K562 (cell line): ENCODE measurements at regions not wholly inside any gene's neighbourhood (a gene's known extent, or its start where the extent isn't known, plus 50 kb on each side); places are given as distances from the start of the nearest gene placed in this dataset.
"Not testable (repeated sequence)": the region's sequence is repeated elsewhere in the genome, so short reads cannot be mapped to it uniquely, and the experiment has no call there.

Experiments
- CHD1 ChIP-seq: fragments of 200-600 bp; sonication (generic); IDR thresholded peaks from one replicate; pipeline ENCODE4 v1.6.1; 2012; ENCODE audit warnings: mild to moderate bottlenecking, moderate library complexity, low read length, inconsistent platforms
- MAFF ChIP-seq: IDR thresholded peaks from 2 replicates; pipeline ENCODE4 v1.6.1; 2012; ENCODE audit warnings: low read length, improper control_type of control experiment
- NR2C2 ChIP-seq, 2 experiments: fragments of 200-800 bp in 1 of 2; sonication (Bioruptor generic) in 1 of 2; sonication (generic) in 1 of 2; formaldehyde crosslinking in 1 of 2; IDR thresholded peaks; 2 replicates each; pipeline versions ENCODE4 v1.6.1 to v1.8.0; 2016 to 2022; ENCODE audit warnings: mild to moderate bottlenecking in 1 of 2, missing compliant biosample characterization in 1 of 2, missing genetic modification characterization in 1 of 2, missing genetic modification reagents in 1 of 2
- TF ChIP-seq, protein P1 (sequence below): sonication (generic); formaldehyde crosslinking; IDR thresholded peaks from 2 replicates; pipeline ENCODE4 v1.8.1; 2023; ENCODE audit warnings: mild to moderate bottlenecking, missing genetic modification reagents, moderate library complexity

DNA sequence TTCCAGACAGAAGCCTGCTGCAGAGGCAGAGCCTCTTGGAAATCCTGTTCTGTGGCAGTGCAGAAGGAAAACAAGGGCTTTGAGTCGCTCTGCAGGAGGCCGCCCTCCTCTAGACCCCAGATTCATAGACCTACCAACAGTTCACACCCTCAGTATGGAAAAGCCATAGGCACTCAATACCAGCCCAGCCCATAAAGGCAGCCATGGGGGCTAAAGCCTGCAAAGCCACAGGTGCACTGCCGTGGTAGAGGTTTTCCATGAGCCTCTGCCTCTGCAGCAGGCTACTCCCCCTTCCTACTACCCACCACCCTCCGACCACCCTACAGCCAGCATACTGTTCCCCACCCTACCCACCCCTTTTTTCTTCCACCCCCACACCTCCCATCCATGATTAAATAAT, 330.3 kb downstream of the FOXD4L4 start:
- TF ChIP-seq, protein P1, sequence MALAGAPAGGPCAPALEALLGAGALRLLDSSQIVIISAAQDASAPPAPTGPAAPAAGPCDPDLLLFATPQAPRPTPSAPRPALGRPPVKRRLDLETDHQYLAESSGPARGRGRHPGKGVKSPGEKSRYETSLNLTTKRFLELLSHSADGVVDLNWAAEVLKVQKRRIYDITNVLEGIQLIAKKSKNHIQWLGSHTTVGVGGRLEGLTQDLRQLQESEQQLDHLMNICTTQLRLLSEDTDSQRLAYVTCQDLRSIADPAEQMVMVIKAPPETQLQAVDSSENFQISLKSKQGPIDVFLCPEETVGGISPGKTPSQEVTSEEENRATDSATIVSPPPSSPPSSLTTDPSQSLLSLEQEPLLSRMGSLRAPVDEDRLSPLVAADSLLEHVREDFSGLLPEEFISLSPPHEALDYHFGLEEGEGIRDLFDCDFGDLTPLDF (CRISPR knock-in tag), result not testable (repeated sequence)
- not testable (repeated sequence) for TF ChIP-seq CHD1; MAFF; NR2C2 (CRISPR knock-in tag; IDR thresholded peaks at IDR 0.05); NR2C2 (tag; IDR thresholded peaks at IDR 0.05)
